Fibroblast of the aortic adventitia (primary cell): ENCODE measurements at regions not wholly inside any gene's neighbourhood (a gene's known extent, or its start where the extent isn't known, plus 50 kb on each side); places are given as distances from the start of the nearest gene placed in this dataset.
"Not testable (repeated sequence)": the region's sequence is repeated elsewhere in the genome, so short reads cannot be mapped to it uniquely, and the experiment has no call there.

Source experiments
- DNase-seq: peaks from one replicate; pipeline ENCODE4 v3.0.0-alpha.2; 2010; ENCODE audit warnings: low read depth
- H3K4me3 ChIP-seq: 2 replicates; pipeline ENCODE4 v1.5.1; 2011; ENCODE audit warnings: low read depth, mild to moderate bottlenecking, control low read depth, low read length, moderate library complexity
- CTCF ChIP-seq: IDR thresholded peaks from 2 replicates; pipeline ENCODE4 v1.5.1; 2011; ENCODE audit warnings: mild to moderate bottlenecking, low read length, control low read depth, inconsistent platforms; ENCODE audit not compliant: insufficient read depth

GRCh38 chr1:60257531-60257930, 184.0 kb upstream of the C1orf87 start:
- no peak for TF ChIP-seq CTCF
- H3K4me3 ChIP-seq = no peak overlapping the region
- no peak for DNase-seq

GRCh38 chr1:60255565-60255964, 182.0 kb upstream of the C1orf87 start:
- no peak overlapping the region for H3K4me3 ChIP-seq
- peak; percentile 35 for DNase-seq
- no peak for TF ChIP-seq CTCF

GRCh38 chr1:60251426-60251825, 177.9 kb upstream of the C1orf87 start:
- no peak for DNase-seq
- H3K4me3 ChIP-seq = no peak overlapping the region
- no peak for TF ChIP-seq CTCF

- DNase-seq, H3K4me3 ChIP-seq: not testable (repeated sequence)
Observed at GRCh38 chr1:60247467-60247866, 173.9 kb upstream of the C1orf87 start.

GRCh38 chr1:60245324-60245723, 171.8 kb upstream of the C1orf87 start:
- TF ChIP-seq CTCF = no peak
- no peak overlapping the region for H3K4me3 ChIP-seq
- DNase-seq = peak; percentile 53

- no peak for TF ChIP-seq CTCF
- H3K4me3 ChIP-seq = no peak overlapping the region
- DNase-seq = no peak
Observed at GRCh38 chr1:60244906-60245305, 171.3 kb upstream of the C1orf87 start.

GRCh38 chr1:60235275-60235674, 161.7 kb upstream of the C1orf87 start:
- no peak for TF ChIP-seq CTCF
- DNase-seq = no peak

More at GRCh38 chr1:60235275-60235674, 161.7 kb upstream of the C1orf87 start:
- H3K4me3 ChIP-seq = no peak overlapping the region
